Skeletal muscle cell (primary cell): ENCODE measurements at regions not wholly inside any gene's neighbourhood (a gene's known extent, or its start where the extent isn't known, plus 50 kb on each side); places are given as distances from the start of the nearest gene placed in this dataset.

Source experiments
- DNase-seq: peaks from one replicate; pipeline ENCODE4 v3.0.0-alpha.2; 2010; ENCODE audit warnings: low read depth
- H3K4me3 ChIP-seq: 2 replicates; pipeline ENCODE4 v1.5.1; 2011; ENCODE audit warnings: low read depth, mild to moderate bottlenecking, control low read depth, low read length, moderate library complexity

GRCh38 chr10:2836921-2837662, 230.3 kb upstream of the PFKP start:
- no peak for DNase-seq
- no peak overlapping the region for H3K4me3 ChIP-seq

GRCh38 chr10:2834214-2834613, 233.1 kb upstream of the PFKP start:
- no peak for DNase-seq
- no peak overlapping the region for H3K4me3 ChIP-seq

- DNase-seq: no peak
Observed at GRCh38 chr10:2831509-2831908, 235.8 kb upstream of the PFKP start.

GRCh38 chr10:2828741-2829140, 238.6 kb upstream of the PFKP start:
- no peak overlapping the region for H3K4me3 ChIP-seq
- no peak for DNase-seq

More at GRCh38 chr10:2831509-2831908, 235.8 kb upstream of the PFKP start:
- no peak overlapping the region for H3K4me3 ChIP-seq

GRCh38 chr10:2826675-2827074, 240.7 kb upstream of the PFKP start:
- no peak overlapping the region for H3K4me3 ChIP-seq
- DNase-seq: no peak

- no peak overlapping the region for H3K4me3 ChIP-seq
- no peak for DNase-seq
Observed at GRCh38 chr10:2825841-2826240, 241.5 kb upstream of the PFKP start.

GRCh38 chr10:2817940-2818636, 249.3 kb upstream of the PFKP start:
- H3K4me3 ChIP-seq: no peak overlapping the region
- no peak for DNase-seq

GRCh38 chr10:2813693-2814092, 253.7 kb upstream of the PFKP start:
- DNase-seq: no peak
- H3K4me3 ChIP-seq: no peak overlapping the region

GRCh38 chr10:2813286-2813685, 254.1 kb upstream of the PFKP start:
- DNase-seq: no peak
- no peak overlapping the region for H3K4me3 ChIP-seq

- H3K4me3 ChIP-seq: no peak overlapping the region
- DNase-seq: no peak
Observed at GRCh38 chr10:2812631-2813030, 254.7 kb upstream of the PFKP start.

GRCh38 chr10:2800178-2800577, 267.2 kb upstream of the PFKP start:
- H3K4me3 ChIP-seq: no peak overlapping the region
- no peak for DNase-seq

- no peak overlapping the region for H3K4me3 ChIP-seq
- DNase-seq: no peak
Observed at GRCh38 chr10:2798336-2799022, 268.9 kb upstream of the PFKP start.

- no peak for DNase-seq
- no peak overlapping the region for H3K4me3 ChIP-seq
Observed at GRCh38 chr10:2791774-2792443, 275.4 kb upstream of the PFKP start.

GRCh38 chr10:2790396-2791188, 276.8 kb upstream of the PFKP start:
- no peak overlapping the region for H3K4me3 ChIP-seq
- no peak for DNase-seq

- DNase-seq: no peak
- no peak overlapping the region for H3K4me3 ChIP-seq
Observed at GRCh38 chr10:2786251-2786650, 281.1 kb upstream of the PFKP start.

- DNase-seq: no peak
- H3K4me3 ChIP-seq: no peak overlapping the region
Observed at GRCh38 chr10:2784766-2785165, 282.6 kb upstream of the PFKP start.

- H3K4me3 ChIP-seq: no peak overlapping the region
- no peak for DNase-seq
Observed at GRCh38 chr10:2782950-2783349, 284.4 kb upstream of the PFKP start.

- no peak overlapping the region for H3K4me3 ChIP-seq
- DNase-seq: no peak
Observed at GRCh38 chr10:2782265-2782664, 285.1 kb upstream of the PFKP start.

- DNase-seq: no peak
- no peak overlapping the region for H3K4me3 ChIP-seq
Observed at GRCh38 chr10:2777666-2778355, 289.5 kb upstream of the PFKP start.
